ENCODE measurements at regions not wholly inside any gene's neighbourhood (a gene's known extent, or its start where the extent isn't known, plus 50 kb on each side); places are given as distances from the start of the nearest gene placed in this dataset.
"Not testable (repeated sequence)": the region's sequence is repeated elsewhere in the genome, so short reads cannot be mapped to it uniquely, and the experiment has no call there.

DNA sequence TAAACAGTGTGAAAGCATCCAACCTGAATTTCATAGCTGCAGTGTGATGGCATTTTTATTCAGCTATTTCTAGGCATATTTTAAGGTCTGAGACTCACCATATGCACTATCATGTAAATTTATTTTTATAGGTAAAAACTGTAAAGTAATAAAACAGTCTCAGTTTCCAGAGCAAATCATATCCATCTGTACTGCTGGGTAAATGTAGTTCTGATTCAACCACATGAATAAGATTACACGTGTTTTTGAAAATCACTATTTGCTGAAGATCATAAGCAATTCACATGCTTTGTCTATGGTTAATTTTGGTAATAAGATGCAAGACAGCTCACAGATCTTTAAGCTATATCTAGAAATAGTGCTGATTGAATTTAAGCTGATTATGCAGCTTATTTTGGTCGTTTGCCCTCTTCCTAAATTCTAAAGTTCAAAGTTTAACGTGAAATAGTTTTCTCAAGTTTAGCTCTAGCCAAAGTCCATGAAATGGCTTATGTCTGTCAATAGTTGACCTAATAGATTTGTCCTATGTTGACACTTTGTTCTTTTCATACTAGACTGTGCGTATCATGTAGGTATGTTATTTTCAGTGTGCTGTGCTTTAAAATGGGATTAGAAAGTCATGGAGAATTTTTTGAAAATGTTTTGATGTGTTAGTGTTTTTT is 489.0 kb downstream of the USP25 start:
- no peak for DNase-seq (ENCODE audit: low spot score)

DNA sequence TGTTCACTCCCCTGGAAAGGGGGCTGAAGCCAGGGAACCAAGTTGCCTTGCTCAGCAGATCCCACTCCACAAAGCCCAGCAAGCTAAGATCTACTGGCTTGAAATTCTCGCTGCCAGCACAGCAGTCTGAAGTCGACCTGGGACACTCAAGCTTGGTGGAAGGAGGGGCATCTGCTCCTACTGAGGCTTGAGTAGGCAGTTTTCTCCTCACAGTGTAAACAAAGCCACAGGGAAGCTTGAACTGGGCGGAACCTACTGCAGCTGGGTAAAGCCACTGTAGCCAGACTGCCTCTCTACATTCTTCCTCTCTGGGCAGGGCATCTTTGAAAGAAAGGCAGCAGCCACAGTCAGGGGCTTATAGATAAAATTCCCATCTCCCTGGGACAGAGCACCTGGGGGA is 495.0 kb downstream of the USP25 start:
- DNase-seq (ENCODE audit: low spot score) = not testable (repeated sequence)

- no peak for DNase-seq (ENCODE audit: low spot score)
Measured at GRCh38 chr21:16239659-16240265, 510.0 kb downstream of the USP25 start.

DNA sequence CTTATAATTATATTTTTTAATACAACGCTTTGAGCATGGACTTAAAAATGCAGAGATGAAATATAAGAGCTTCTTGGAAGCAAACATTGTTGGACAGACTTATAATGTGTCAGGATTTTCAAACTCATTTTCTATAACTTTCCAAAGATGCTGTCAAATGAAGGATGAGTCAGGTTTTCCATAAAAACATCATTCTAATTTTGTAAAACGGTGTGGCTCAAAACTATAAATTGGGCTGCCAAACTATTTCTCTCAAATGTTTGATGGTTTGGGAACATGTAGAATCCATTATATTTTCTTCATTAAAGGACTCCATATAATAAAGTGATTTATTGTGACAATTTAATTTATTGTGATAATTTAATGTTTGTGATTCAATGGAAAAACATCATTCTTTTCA is 511.2 kb downstream of the USP25 start:
- DNase-seq (ENCODE audit: low spot score) = no peak

DNA sequence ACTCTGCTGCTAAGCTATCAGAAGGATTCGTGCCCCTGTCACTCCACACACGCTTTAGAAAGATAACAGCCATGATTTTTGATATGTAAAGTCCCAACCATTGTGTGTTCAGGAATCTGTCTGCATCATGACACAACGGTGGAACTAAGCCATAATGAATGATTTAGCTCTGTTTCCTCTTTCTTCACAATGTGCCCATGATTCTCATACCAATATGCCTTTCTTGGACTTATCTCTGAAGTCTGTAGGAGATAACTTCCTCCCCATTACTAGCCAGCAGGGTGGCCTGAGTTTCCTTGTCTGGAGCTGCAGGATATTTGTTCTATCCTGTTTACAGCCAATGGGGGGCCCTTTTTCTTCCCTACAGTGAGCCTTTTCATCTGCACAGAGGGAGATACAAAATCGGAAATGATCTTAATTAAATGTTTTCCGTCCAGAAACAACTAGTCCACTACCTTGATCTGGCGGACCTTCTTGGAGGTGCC is 511.7 kb downstream of the USP25 start:
- DNase-seq (ENCODE audit: low spot score) = no peak

DNA sequence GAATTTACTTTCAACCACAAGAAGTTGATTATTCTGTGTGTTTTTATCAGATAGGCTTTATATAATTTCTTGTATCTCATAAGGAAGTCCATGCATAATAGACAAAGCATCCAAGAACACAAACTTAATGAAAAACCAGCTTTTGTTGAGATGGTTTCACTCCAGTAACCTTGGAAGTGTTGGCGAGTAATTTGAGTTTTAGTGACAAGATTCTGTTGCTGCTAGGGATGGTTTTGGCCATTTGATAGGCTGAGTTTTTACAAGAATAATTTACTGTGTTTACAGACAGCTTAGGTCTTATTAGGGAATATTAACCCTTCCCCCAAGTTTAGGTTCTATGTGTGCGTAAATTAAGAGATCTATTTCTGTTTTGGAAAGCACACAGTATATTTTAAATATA is 513.6 kb downstream of the USP25 start:
- no peak for DNase-seq (ENCODE audit: low spot score)

GRCh38 chr21:16248705-16249104 is 518.9 kb downstream of the USP25 start:
- no peak for DNase-seq (ENCODE audit: low spot score)

DNA sequence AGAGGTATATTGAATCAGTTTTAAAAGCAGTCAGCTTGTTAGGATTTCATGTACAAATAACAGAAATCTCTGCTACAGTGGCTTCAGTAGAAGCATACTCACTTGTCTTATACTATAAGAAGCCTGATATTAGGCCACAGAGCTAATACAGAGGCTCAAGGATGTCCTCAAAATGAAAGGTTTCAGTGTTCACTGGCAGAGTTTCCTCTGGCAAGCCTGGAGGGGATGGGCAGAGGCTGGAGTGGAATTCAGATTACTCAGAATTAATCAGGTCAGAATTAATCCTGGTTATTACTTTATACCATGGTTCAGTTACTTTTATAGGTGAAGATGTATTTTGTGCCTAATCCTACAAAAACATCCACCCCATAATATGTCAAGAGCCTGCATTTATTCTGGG is 520.5 kb downstream of the USP25 start:
- DNase-seq (ENCODE audit: low spot score) = peak; percentile 10

- no peak for DNase-seq (ENCODE audit: low spot score)
Measured at GRCh38 chr21:16258844-16259611, 529.2 kb downstream of the USP25 start.

DNA sequence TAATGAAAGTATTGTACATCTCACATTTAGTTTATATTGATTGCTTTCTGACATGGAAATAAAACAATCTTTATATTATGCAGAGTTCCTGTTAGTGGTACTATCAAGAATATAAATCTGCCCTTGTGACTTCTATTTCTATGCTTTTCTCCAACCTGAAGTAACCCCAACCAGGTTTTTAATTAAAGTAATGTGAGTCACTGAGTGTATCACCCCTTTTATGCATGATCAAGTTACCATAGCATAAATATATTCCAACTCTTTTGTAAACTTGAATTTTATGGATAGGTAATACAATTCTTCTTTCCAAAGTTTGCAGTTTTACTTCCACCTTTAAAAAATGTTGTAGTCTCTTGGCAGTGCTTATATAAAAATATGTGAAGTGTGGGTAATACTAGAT is 532.3 kb downstream of the USP25 start:
- no peak for DNase-seq (ENCODE audit: low spot score)

- DNase-seq (ENCODE audit: low spot score) = no peak
Measured at GRCh38 chr21:16264319-16264718, 534.5 kb downstream of the USP25 start.

DNA sequence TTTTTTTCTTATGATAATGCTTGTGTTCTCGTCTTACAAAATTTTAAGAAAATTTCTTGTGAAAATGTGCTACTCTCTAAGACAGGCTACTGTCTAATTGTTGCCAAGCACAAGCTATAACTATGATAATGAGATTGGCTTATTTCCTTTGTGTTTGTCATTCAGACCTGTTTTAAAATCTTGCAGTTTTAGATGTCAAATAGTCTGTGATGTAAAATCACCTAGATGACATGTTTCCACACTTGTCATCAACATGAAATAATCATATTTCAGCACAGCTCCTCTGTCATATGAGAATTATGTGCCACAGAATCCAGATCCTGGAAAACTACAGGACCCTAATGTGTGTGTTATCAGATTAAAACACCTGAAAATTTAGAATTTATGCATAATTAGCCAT is 539.7 kb downstream of the USP25 start:
- DNase-seq (ENCODE audit: low spot score) = no peak

DNA sequence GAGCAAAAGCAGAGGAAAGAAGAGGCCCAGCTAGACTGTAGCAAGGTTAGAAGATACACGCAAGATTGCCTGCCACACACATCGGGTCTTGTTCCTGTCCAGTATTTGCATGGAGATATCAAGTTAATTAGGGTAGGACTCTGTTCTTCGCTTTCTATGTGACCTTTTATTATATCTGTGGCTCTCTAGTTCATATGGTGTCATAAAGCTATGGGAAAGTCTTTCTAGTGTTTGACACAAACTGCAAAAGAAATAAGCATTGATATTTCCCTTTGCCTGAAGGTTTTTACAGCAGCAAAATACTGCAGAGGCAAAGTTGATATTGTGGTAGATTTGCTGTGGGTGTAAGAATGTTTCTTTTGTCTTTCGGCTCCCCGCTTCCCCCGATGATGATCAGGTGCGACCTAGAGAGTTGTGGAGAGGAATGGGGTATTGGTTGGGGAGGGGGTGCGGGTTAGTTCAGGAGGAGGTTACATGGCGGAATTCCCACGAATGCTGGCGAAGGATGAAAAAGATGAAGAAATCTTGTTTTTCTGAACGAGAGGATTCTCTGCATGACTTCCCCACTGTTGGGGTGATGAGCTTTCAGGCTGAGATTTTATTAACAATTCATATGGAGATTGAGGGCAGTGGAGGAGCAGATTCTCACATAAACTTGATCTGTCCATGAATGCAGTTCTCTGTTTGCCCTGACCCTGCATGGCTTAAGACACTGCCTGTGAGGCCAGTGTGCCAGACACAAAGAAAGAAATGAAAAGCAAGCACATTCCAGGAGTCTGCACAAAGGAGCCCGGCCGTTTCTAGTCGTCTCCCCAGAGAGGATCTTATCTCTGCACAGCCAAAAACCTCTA is 550.2 kb downstream of the USP25 start:
- DNase-seq (ENCODE audit: low spot score) = peak; percentile 14

GRCh38 chr21:16280686-16281091 is 550.9 kb downstream of the USP25 start:
- no peak for DNase-seq (ENCODE audit: low spot score)

GRCh38 chr21:16283516-16283915 is 553.7 kb downstream of the USP25 start:
- no peak for DNase-seq (ENCODE audit: low spot score)

DNA sequence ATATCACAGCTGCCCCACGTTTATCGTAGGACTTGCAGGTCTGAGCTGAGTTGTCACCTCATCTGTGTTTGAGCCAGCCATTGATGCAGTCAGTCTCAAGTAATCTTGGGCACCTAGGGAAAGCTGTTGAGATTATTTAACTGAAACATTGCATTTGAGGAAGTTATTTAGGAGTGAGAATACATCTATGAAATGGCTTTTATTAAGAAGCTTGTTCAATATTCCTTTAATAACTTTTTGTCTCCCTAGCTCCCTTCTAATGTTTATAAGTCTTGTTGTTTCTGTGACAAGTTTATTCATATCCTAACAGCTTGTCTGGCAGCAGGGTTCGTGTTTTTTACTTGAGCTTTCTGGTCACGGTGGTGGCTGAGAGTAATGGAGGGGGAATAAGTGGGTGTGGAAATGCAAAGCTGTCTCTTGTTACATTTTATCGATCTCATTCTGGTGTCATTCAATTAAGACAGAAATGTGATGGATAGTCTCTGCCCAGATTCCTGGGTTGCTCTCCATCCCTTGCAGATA is 555.9 kb downstream of the USP25 start:
- no peak for DNase-seq (ENCODE audit: low spot score)

GRCh38 chr21:16287046-16287445 is 557.3 kb downstream of the USP25 start:
- DNase-seq (ENCODE audit: low spot score) = no peak

- DNase-seq (ENCODE audit: low spot score) = no peak
Measured at GRCh38 chr21:16291296-16291695, 561.5 kb downstream of the USP25 start.

GRCh38 chr21:16294128-16294527 is 564.3 kb downstream of the USP25 start:
- DNase-seq (ENCODE audit: low spot score) = no peak

DNA sequence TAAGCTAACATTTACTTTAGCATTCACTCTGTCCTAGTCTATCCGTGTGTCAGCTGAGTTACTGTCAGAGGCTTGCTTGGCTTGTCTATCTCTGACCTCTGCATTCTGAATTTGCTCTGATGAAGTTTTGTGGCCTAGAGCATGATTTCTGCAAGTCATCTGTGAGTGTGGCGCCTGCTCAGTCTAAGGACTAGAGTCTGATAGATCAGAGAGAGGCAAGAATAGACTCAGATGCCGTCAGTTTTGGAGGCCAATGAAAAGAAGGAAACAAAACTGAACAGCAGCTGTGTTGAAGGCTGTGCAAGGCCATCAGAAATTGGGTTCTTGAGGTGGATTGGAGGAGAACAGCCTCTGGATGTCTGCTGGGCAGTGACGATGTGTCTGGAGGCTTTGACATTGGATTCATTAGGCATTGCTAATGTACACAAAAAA is 573.1 kb downstream of the USP25 start:
- DNase-seq (ENCODE audit: low spot score) = no peak

DNA sequence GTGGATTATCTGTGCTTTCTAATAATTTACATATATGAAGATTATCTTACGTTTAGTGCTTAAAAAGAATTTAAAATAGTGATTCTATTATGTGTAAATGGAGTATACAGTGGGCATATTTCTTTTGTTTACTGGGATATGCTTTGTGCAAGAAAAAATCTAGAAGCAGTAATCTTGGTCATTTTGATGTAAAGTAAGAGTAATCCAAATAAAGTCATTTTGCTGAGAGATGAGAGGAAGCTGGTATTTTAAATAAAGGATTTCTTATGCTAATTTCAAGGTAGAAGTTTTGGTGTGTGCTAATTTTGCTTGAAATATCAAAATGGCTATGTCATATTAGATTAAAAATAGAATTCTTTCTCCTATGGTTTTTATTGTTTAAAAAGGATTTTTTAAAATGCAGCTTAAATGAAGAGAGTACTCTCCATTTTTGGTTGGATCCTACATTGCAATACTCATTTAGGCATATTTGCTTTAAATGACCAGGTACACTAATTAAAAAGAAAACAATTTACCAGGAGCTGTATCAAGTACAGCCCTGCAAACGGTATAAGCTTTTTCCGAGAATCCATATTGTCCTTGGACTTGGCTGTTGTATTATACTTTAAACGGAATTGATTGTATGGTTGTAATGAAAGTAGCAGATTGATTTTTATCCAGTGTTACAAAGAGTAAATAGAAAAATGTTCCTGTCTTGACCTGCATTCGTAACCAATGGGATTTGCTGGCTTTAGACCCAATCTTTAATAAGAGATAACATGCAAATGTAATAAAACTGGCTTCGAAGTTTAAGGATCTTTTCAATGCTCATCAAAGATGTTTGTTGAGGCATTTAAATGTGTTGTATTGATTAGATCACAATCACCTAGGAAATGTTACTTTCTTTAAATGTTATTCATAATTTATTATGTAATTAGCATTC is 574.7 kb downstream of the USP25 start:
- DNase-seq (ENCODE audit: low spot score) = no peak

Measured in D341Med (cell line).